KOPT-K1 (cell line): ENCODE measurements at regions not wholly inside any gene's neighbourhood (a gene's known extent, or its start where the extent isn't known, plus 50 kb on each side); places are given as distances from the start of the nearest gene placed in this dataset.

Experiments
- H3K27ac ChIP-seq: fragments of 200-600 bp; sonication (generic); 2 replicates; pipeline ENCODE4 v1.5.1; 2016; ENCODE audit warnings: antibody characterized with exemption, mild to moderate bottlenecking, low read depth, low read length; ENCODE audit not compliant: poor library complexity, severe bottlenecking
- H3K36me3 ChIP-seq: fragments of 200-600 bp; sonication (generic); 2 replicates; pipeline ENCODE4 v1.5.1; 2017; ENCODE audit warnings: antibody characterized with exemption, mild to moderate bottlenecking, low read length, moderate library complexity; ENCODE audit not compliant: insufficient read depth
- H3K9me3 ChIP-seq: fragments of 200-600 bp; sonication (generic); 2 replicates; pipeline ENCODE4 v1.5.1; 2017; ENCODE audit warnings: antibody characterized with exemption, low read length, mild to moderate bottlenecking; ENCODE audit not compliant: insufficient read depth, poor library complexity, severe bottlenecking

GRCh38 chr7:41475801-41476459, 227.0 kb downstream of the INHBA start:
- no peak overlapping the region for H3K27ac ChIP-seq
- no peaks in the 10 kb centered on the region for H3K36me3 ChIP-seq
- H3K9me3 ChIP-seq = peaks cover 5% of the 10 kb centered on the region

GRCh38 chr7:41472427-41473125, 230.3 kb downstream of the INHBA start:
- Histone ChIP-seq H3K9me3 (no peaks in the 10 kb centered on the region), H3K36me3 (no peaks in the 10 kb centered on the region), H3K27ac (no peak overlapping the region)

- Histone ChIP-seq H3K9me3 (no peaks in the 10 kb centered on the region), H3K36me3 (no peaks in the 10 kb centered on the region), H3K27ac (no peak overlapping the region)
These were observed 232.8 kb downstream of the INHBA start for GRCh38 chr7:41470081-41470480.

GRCh38 chr7:41467596-41467995, 235.3 kb downstream of the INHBA start:
- H3K9me3 ChIP-seq = no peaks in the 10 kb centered on the region
- no peaks in the 10 kb centered on the region for H3K36me3 ChIP-seq
- H3K27ac ChIP-seq = no peak overlapping the region

GRCh38 chr7:41466760-41467384, 236.0 kb downstream of the INHBA start:
- no peaks in the 10 kb centered on the region for H3K36me3 ChIP-seq

GRCh38 chr7:41465571-41465970, 237.3 kb downstream of the INHBA start:
- H3K36me3 ChIP-seq = no peaks in the 10 kb centered on the region
- no peak overlapping the region for H3K27ac ChIP-seq
- no peaks in the 10 kb centered on the region for H3K9me3 ChIP-seq

More at GRCh38 chr7:41466760-41467384, 236.0 kb downstream of the INHBA start:
- no peak overlapping the region for H3K27ac ChIP-seq
- H3K9me3 ChIP-seq = no peaks in the 10 kb centered on the region

GRCh38 chr7:41463770-41464470, 239.0 kb downstream of the INHBA start:
- Histone ChIP-seq H3K27ac (no peak overlapping the region), H3K9me3 (peaks cover 5% of the 10 kb centered on the region)

GRCh38 chr7:41459623-41460261, 243.1 kb downstream of the INHBA start:
- H3K36me3 ChIP-seq = no peaks in the 10 kb centered on the region
- peaks cover 5% of the 10 kb centered on the region for H3K9me3 ChIP-seq
- no peak overlapping the region for H3K27ac ChIP-seq

More at GRCh38 chr7:41463770-41464470, 239.0 kb downstream of the INHBA start:
- H3K36me3 ChIP-seq = no peaks in the 10 kb centered on the region

GRCh38 chr7:41459183-41459582, 243.7 kb downstream of the INHBA start:
- H3K27ac ChIP-seq = no peak overlapping the region
- H3K9me3 ChIP-seq = peaks cover 5% of the 10 kb centered on the region
- no peaks in the 10 kb centered on the region for H3K36me3 ChIP-seq

GRCh38 chr7:41457832-41458437, 245.0 kb downstream of the INHBA start:
- Histone ChIP-seq H3K27ac (no peak overlapping the region), H3K36me3 (no peaks in the 10 kb centered on the region), H3K9me3 (peaks cover 5% of the 10 kb centered on the region)

- Histone ChIP-seq H3K36me3 (no peaks in the 10 kb centered on the region), H3K9me3 (no peaks in the 10 kb centered on the region), H3K27ac (no peak overlapping the region)
These were observed 251.1 kb downstream of the INHBA start for GRCh38 chr7:41451826-41452225.

GRCh38 chr7:41449694-41450093, 253.2 kb downstream of the INHBA start:
- Histone ChIP-seq H3K9me3 (no peaks in the 10 kb centered on the region), H3K36me3 (no peaks in the 10 kb centered on the region), H3K27ac (no peak overlapping the region)

GRCh38 chr7:41449286-41449685, 253.6 kb downstream of the INHBA start:
- no peaks in the 10 kb centered on the region for H3K9me3 ChIP-seq
- H3K27ac ChIP-seq = no peak overlapping the region
- H3K36me3 ChIP-seq = no peaks in the 10 kb centered on the region

GRCh38 chr7:41448104-41448503, 254.8 kb downstream of the INHBA start:
- H3K9me3 ChIP-seq = no peaks in the 10 kb centered on the region
- H3K36me3 ChIP-seq = no peaks in the 10 kb centered on the region
- H3K27ac ChIP-seq = no peak overlapping the region
